Activated CD8-positive, alpha-beta memory T cell treated with anti-CD3 and anti-CD28 coated beads, Interleukin-2, amount 10 ng/mL, durations not matched to agents 7 days and 5 days (primary cell): ENCODE measurements at regions not wholly inside any gene's neighbourhood (a gene's known extent, or its start where the extent isn't known, plus 50 kb on each side); places are given as distances from the start of the nearest gene placed in this dataset.
A peak's percentile ranks its signal among the peaks of the same experiment; 100 is the strongest.
"Not testable (repeated sequence)": the region's sequence is repeated elsewhere in the genome, so short reads cannot be mapped to it uniquely, and the experiment has no call there.

Experiments
- ATAC-seq: fragments of 150-1000 bp; cut with Tn5 transposase; one replicate; pipeline ENCODE4 v1.10.0; 2021; ENCODE audit warnings: moderate library complexity
- CTCF ChIA-PET: fragments of 350-600 bp; sonication (Branson Sonifier 250); formaldehyde crosslinking; loops from one replicate; lab custom pipeline; 2021; ENCODE audit warnings: antibody characterized with exemption; lab: Charles Lee
- DNase-seq: peaks from one replicate; pipeline ENCODE4 v3.0.0-alpha.2; 2020
- H3K27ac Mint-ChIP-seq: one replicate; pipeline ENCODE4 v1.8.0; 2021; ENCODE audit warnings: mild to moderate bottlenecking, mixed read lengths
- H3K27me3 Mint-ChIP-seq: one replicate; pipeline ENCODE4 v1.8.0; 2021; ENCODE audit warnings: mixed read lengths
- H3K36me3 Mint-ChIP-seq: one replicate; pipeline ENCODE4 v1.8.0; 2021; ENCODE audit warnings: mild to moderate bottlenecking, mixed read lengths
- H3K4me1 Mint-ChIP-seq: one replicate; pipeline ENCODE4 v1.8.0; 2021; ENCODE audit warnings: mixed read lengths
- H3K4me3 Mint-ChIP-seq: one replicate; pipeline ENCODE4 v1.8.0; 2021; ENCODE audit warnings: mild to moderate bottlenecking, moderate library complexity, mixed read lengths
- H3K9me3 Mint-ChIP-seq: one replicate; pipeline ENCODE4 v1.8.0; 2022; ENCODE audit warnings: low read depth, mixed read lengths

DNA sequence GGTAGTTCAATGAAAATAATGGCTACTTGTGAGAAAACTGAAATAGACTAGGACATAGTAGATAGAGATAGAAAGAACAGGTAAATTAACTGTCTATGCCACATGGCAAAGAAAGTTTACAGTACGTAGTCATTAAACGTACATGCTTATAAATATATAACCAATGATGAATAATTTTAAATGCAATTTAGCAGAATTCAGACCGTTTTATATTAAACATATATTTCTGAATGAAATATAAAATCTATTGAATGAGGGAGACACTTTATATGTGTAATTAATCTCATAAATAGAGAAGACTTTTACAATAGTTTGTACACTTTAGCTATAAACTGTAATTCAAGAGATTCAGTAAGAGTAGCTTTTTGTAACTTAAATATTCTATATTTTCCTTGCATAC, 124.4 kb upstream of the VPREB1 start:
- Mint-ChIP-seq H3K27me3 (peaks cover 40% of the 10 kb centered on the region), H3K36me3 (no peaks in the 10 kb centered on the region), H3K27ac (no peak overlapping the region), H3K4me1 (peaks cover 5% of the 10 kb centered on the region), H3K4me3 (no peak overlapping the region), H3K9me3 (no peaks in the 10 kb centered on the region)
- CTCF ChIA-PET: interaction anchor here (1.8 to 2.2 kb wide), 2 partner anchors 9 to 11 kb away, joined by 5 to 9 read pairs; no protein-coding TSS in a partner anchor
- no peak for ATAC-seq
- DNase-seq: no peak

- peaks cover 5% of the 10 kb centered on the region for H3K4me1 Mint-ChIP-seq
- no peak overlapping the region for H3K4me3 Mint-ChIP-seq
- ATAC-seq (no peak), DNase-seq (no peak)
- no peak overlapping the region for H3K27ac Mint-ChIP-seq
- no peaks in the 10 kb centered on the region for H3K36me3 Mint-ChIP-seq
- CTCF ChIA-PET: interaction anchor here (1.8 to 2.2 kb wide), 2 partner anchors 8 to 12 kb away, joined by 5 to 9 read pairs; no protein-coding TSS in a partner anchor
- no peaks in the 10 kb centered on the region for H3K9me3 Mint-ChIP-seq
- peaks cover 40% of the 10 kb centered on the region for H3K27me3 Mint-ChIP-seq
Observed at GRCh38 chr22:22118987-22119386, 125.6 kb upstream of the VPREB1 start.

GRCh38 chr22:22117864-22118544, 126.6 kb upstream of the VPREB1 start:
- CTCF ChIA-PET, H3K9me3 Mint-ChIP-seq, H3K4me3 Mint-ChIP-seq, H3K4me1 Mint-ChIP-seq, ATAC-seq, H3K36me3 Mint-ChIP-seq, H3K27ac Mint-ChIP-seq, DNase-seq: not testable (repeated sequence)
- H3K27me3 Mint-ChIP-seq: peaks cover 40% of the 10 kb centered on the region

DNA sequence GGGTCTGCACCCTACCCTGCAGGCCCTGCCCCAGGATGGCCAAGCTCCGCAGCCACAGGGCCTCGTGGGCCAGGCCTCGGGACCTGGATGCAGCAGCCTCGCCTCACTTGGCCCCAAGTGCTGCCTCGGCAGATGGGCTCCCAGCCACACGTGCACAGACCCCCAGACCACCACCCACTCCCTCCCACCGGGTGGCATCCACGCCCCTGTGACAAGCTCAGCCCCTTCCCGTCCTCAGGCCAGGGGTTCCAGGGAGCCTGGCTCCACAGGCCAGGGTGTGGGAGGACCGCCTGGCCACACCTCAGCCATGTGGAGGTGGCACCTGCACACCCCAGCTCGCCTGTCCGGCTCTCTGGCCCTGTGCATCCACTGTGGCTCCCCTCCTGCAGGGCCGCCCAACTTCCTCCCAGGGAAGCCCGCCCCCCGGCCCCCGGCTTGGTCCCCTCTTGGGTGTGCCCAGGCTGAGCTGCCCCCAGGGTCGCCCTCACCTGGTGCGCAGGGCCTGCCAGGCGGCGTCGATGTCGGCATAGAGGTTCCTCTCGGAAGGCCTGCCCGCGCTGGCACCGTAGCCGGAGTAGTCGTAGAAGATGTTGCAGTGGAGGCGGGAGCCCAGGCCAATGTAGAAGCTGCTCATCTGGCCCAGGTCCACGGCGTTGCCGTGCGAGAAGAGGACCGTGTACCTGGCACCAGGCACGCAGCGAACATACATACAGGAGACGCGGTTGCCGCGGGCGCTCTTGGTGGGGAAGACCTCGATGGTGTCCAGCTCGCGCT, 127.4 kb upstream of the VPREB1 start:
- H3K4me1 Mint-ChIP-seq, H3K27ac Mint-ChIP-seq, CTCF ChIA-PET, H3K9me3 Mint-ChIP-seq, ATAC-seq, DNase-seq, H3K36me3 Mint-ChIP-seq, H3K4me3 Mint-ChIP-seq: not testable (repeated sequence)
- peaks cover 33% of the 10 kb centered on the region for H3K27me3 Mint-ChIP-seq

- Mint-ChIP-seq H3K36me3 (no peaks in the 10 kb centered on the region), H3K4me3 (no peak overlapping the region), H3K27me3 (peaks cover 12% of the 10 kb centered on the region), H3K4me1 (peaks cover 30% of the 10 kb centered on the region), H3K9me3 (no peaks in the 10 kb centered on the region), H3K27ac (no peak overlapping the region)
- CTCF ChIA-PET: interaction anchor here (0.9 kb wide), 1 partner anchor 11 kb away, joined by 4 read pairs; no protein-coding TSS in a partner anchor
- DNase-seq (no peak), ATAC-seq (no peak)
Observed at GRCh38 chr22:22113701-22114100, 130.9 kb upstream of the VPREB1 start.

GRCh38 chr22:22112533-22113294, 130.1 kb upstream of the TOP3B start:
- CTCF ChIA-PET: interaction anchor here (2.5 kb wide), 1 partner anchor 14 kb away, joined by 12 read pairs; no protein-coding TSS in a partner anchor
- ATAC-seq (no peak), DNase-seq (no peak)
- Mint-ChIP-seq H3K27ac (no peak overlapping the region), H3K27me3 (peaks cover 10% of the 10 kb centered on the region), H3K4me3 (no peak overlapping the region), H3K4me1 (peaks cover 27% of the 10 kb centered on the region), H3K36me3 (no peaks in the 10 kb centered on the region), H3K9me3 (no peaks in the 10 kb centered on the region)

- Mint-ChIP-seq H3K4me3 (no peak overlapping the region), H3K36me3 (no peaks in the 10 kb centered on the region), H3K27ac (no peak overlapping the region), H3K4me1 (peaks cover 27% of the 10 kb centered on the region), H3K9me3 (no peaks in the 10 kb centered on the region), H3K27me3 (peaks cover 12% of the 10 kb centered on the region)
- DNase-seq (no peak), ATAC-seq (no peak)
- CTCF ChIA-PET: interaction anchor here (1.2 to 4.2 kb wide), 7 partner anchors 8 to 124 kb away, joined by 4 to 35 read pairs (median 6); no protein-coding TSS in a partner anchor
Observed at GRCh38 chr22:22111983-22112382, 129.4 kb upstream of the TOP3B start.

GRCh38 chr22:22111267-22111751, 128.7 kb upstream of the TOP3B start:
- ATAC-seq: peak; percentile 89

GRCh38 chr22:22110548-22111266, 128.1 kb upstream of the TOP3B start:
- Mint-ChIP-seq H3K4me3 (peak overlapping the region; percentile 28), H3K36me3 (no peaks in the 10 kb centered on the region), H3K27ac (peak overlapping the region; percentile 80), H3K27me3 (peaks cover 14% of the 10 kb centered on the region), H3K4me1 (peaks cover 27% of the 10 kb centered on the region), H3K9me3 (no peaks in the 10 kb centered on the region)
- CTCF ChIA-PET: interaction anchor here (0.6 to 4.2 kb wide), 22 partner anchors 9 to 848 kb away, joined by 3 to 35 read pairs (median 5); no protein-coding TSS in a partner anchor
- peak; percentile 95 for ATAC-seq
- peak; percentile 91 for DNase-seq

More at GRCh38 chr22:22111267-22111751, 128.7 kb upstream of the TOP3B start:
- DNase-seq: peak; percentile 90
- H3K9me3 Mint-ChIP-seq: no peaks in the 10 kb centered on the region
- CTCF ChIA-PET: interaction anchor here (0.6 to 4.2 kb wide), 20 partner anchors 8 to 187 kb away, joined by 3 to 35 read pairs (median 6); no protein-coding TSS in a partner anchor
- H3K27ac Mint-ChIP-seq: peak overlapping the region; percentile 80
- peak overlapping the region; percentile 31 for H3K4me3 Mint-ChIP-seq
- peaks cover 27% of the 10 kb centered on the region for H3K4me1 Mint-ChIP-seq
- H3K27me3 Mint-ChIP-seq: peaks cover 14% of the 10 kb centered on the region
- H3K36me3 Mint-ChIP-seq: no peaks in the 10 kb centered on the region

DNA sequence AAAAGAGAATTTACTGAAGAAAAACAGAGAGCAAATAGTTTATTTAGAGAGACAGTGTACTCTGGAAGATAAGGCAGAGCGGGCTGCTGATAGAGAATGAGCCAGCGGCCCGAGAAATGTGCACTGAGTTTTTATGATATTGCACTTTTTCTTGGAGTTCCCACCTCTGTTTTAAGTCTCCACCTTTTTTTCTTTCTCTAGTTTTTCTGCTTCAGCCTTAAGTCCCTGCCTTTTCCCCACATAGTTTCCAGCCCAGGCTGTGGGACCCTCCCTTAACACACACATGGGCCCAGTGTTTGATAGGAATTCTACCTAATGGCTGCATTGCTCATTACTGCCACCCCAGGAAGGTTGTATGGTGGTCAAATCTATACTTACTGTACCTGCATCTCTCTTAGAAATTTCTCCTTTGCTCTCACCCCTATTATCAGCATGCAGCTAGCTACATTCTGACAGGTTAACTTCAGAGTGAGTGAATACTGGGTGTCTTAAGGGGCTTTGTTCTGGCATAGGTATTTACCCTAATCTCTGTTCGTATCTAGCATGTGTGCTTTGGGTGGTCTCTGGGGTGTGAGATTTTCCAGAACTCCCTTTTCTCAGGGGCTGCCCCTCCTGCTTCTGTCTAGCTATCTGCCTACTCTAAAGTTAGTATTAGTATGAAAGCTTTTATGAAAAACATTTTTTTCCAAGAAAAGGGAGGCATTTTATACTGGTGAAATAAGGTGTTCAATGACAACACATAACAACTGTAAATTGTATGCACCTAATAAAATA, 127.3 kb upstream of the TOP3B start:
- peaks cover 27% of the 10 kb centered on the region for H3K4me1 Mint-ChIP-seq
- CTCF ChIA-PET: interaction anchor here (1.1 to 4.2 kb wide), 12 partner anchors 10 to 849 kb away, joined by 3 to 35 read pairs (median 4); no protein-coding TSS in a partner anchor
- no peak overlapping the region for H3K4me3 Mint-ChIP-seq
- H3K36me3 Mint-ChIP-seq: no peaks in the 10 kb centered on the region
- no peak for ATAC-seq
- no peak overlapping the region for H3K27ac Mint-ChIP-seq
- DNase-seq: no peak
- H3K27me3 Mint-ChIP-seq: peaks cover 20% of the 10 kb centered on the region
- no peaks in the 10 kb centered on the region for H3K9me3 Mint-ChIP-seq

- H3K27ac Mint-ChIP-seq: no peak overlapping the region
- CTCF ChIA-PET: no interaction called here
- peaks cover 20% of the 10 kb centered on the region for H3K4me1 Mint-ChIP-seq
- ATAC-seq (no peak), DNase-seq (no peak)
- H3K4me3 Mint-ChIP-seq: no peak overlapping the region
- no peaks in the 10 kb centered on the region for H3K9me3 Mint-ChIP-seq
- peaks cover 28% of the 10 kb centered on the region for H3K27me3 Mint-ChIP-seq
- H3K36me3 Mint-ChIP-seq: no peaks in the 10 kb centered on the region
Observed at GRCh38 chr22:22106855-22107254, 124.3 kb upstream of the TOP3B start.

- CTCF ChIA-PET: no interaction called here
- Mint-ChIP-seq H3K4me3 (no peak overlapping the region), H3K27me3 (peaks cover 28% of the 10 kb centered on the region), H3K27ac (no peak overlapping the region), H3K36me3 (no peaks in the 10 kb centered on the region), H3K4me1 (peaks cover 5% of the 10 kb centered on the region), H3K9me3 (no peaks in the 10 kb centered on the region)
- no peak for DNase-seq
- no peak for ATAC-seq
Observed at GRCh38 chr22:22105364-22105763, 122.8 kb upstream of the TOP3B start.
